ENCODE measurements at regions not wholly inside any gene's neighbourhood (a gene's known extent, or its start where the extent isn't known, plus 50 kb on each side); places are given as distances from the start of the nearest gene placed in this dataset.
A peak's percentile ranks its signal among the peaks of the same experiment; 100 is the strongest.

GRCh38 chr2:176414641-176415040 lies 145.4 kb downstream of the MTX2 start:
- no peaks in the 10 kb centered on the region for H3K27me3 ChIP-seq
- H3K4me3 ChIP-seq: no peak overlapping the region
- no peak overlapping the region for H3K27ac ChIP-seq
- no peaks in the 10 kb centered on the region for H3K9me3 ChIP-seq
- no peaks in the 10 kb centered on the region for H3K36me3 ChIP-seq
- TF ChIP-seq POLR2AphosphoS5 (IDR thresholded peaks at IDR 0.05) (no peak), EP300 (IDR thresholded peaks at IDR 0.05) (no peak), POLR2A (IDR thresholded peaks at IDR 0.05) (no peak), CTCF (IDR thresholded peaks at IDR 0.05) (no peak)
- intact Hi-C loops (cut with DNase I; ENCODE audit: low total_unique reads): no loop called here
- WGBS, 5 donors: 74 to 84% (median 81%) methylated on average over 3 of the region's 3 CpGs
- no peak for DNase-seq
- H3K4me1 ChIP-seq: no peaks in the 10 kb centered on the region

GRCh38 chr2:176415174-176415895 lies 146.1 kb downstream of the MTX2 start:
- H3K4me1 ChIP-seq: no peaks in the 10 kb centered on the region
- no peak overlapping the region for H3K4me3 ChIP-seq
- DNase-seq: no peak
- intact Hi-C loops (cut with DNase I; ENCODE audit: low total_unique reads): no loop called here
- no peaks in the 10 kb centered on the region for H3K9me3 ChIP-seq
- TF ChIP-seq POLR2A (IDR thresholded peaks at IDR 0.05) (no peak), EP300 (IDR thresholded peaks at IDR 0.05) (no peak), CTCF (IDR thresholded peaks at IDR 0.05) (no peak), POLR2AphosphoS5 (IDR thresholded peaks at IDR 0.05) (no peak)
- H3K27ac ChIP-seq: no peak overlapping the region
- WGBS, 5 donors: 62 to 75% (median 69%) methylated on average over 8 of the region's 8 CpGs
- no peaks in the 10 kb centered on the region for H3K27me3 ChIP-seq
- no peaks in the 10 kb centered on the region for H3K36me3 ChIP-seq

DNA sequence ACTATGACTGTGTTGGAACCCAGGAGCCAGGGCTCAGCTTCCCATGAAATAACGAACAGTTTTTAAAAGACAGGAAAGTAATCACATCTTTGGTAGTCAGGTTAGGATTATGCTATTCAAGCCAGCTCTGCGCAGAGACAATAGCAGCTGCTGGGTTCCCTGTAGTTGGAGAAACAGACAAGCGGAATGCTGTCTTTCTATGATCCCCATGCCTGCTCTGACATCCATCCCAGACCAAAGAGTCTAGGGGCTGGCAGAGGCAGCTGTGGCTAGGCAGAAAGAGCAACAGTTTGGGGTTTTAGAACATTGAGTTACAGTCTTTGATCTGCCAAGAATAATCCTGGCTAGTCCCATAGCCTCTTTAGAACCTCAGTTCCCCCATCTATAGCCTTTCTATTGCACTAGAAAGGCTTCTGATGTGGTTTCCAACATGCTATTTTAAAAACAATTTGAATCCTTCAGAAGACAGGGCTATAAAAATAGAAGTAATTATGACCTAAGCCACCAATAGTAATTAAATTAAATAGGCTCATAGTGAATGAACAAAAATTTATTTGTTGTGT lies 146.8 kb downstream of the MTX2 start:
- no peak for DNase-seq
- H3K4me3 ChIP-seq: no peak overlapping the region
- H3K36me3 ChIP-seq: no peaks in the 10 kb centered on the region
- no peak overlapping the region for H3K27ac ChIP-seq
- intact Hi-C loops (cut with DNase I; ENCODE audit: low total_unique reads): no loop called here
- peaks cover 0 to under 1% (median 0%) of the 10 kb centered on the region in 4 donors for H3K4me1 ChIP-seq
- H3K27me3 ChIP-seq: no peaks in the 10 kb centered on the region
- no peak for TF ChIP-seq CTCF (IDR thresholded peaks at IDR 0.05)
- TF ChIP-seq POLR2A (IDR thresholded peaks at IDR 0.05): no peak
- no peak for TF ChIP-seq POLR2AphosphoS5 (IDR thresholded peaks at IDR 0.05)
- no peak for TF ChIP-seq EP300 (IDR thresholded peaks at IDR 0.05)
- WGBS, 5 donors: 75 to 89% (median 81%) methylated on average over 3 of the region's 3 CpGs
- no peaks in the 10 kb centered on the region for H3K9me3 ChIP-seq

GRCh38 chr2:176418768-176419167 lies 149.5 kb downstream of the MTX2 start:
- DNase-seq: no peak
- H3K4me3 ChIP-seq: no peak overlapping the region
- H3K9me3 ChIP-seq: no peaks in the 10 kb centered on the region
- peak overlapping the region in 2 of 5 donors; percentile 47 to 53 for H3K27ac ChIP-seq
- intact Hi-C loops (cut with DNase I; ENCODE audit: low total_unique reads): no loop called here
- H3K27me3 ChIP-seq: no peaks in the 10 kb centered on the region
- TF ChIP-seq POLR2AphosphoS5 (IDR thresholded peaks at IDR 0.05) (no peak), EP300 (IDR thresholded peaks at IDR 0.05) (no peak), CTCF (IDR thresholded peaks at IDR 0.05) (no peak), POLR2A (IDR thresholded peaks at IDR 0.05) (no peak)
- H3K36me3 ChIP-seq: no peaks in the 10 kb centered on the region
- 73 to 85% (median 77%) methylated on average over 6 of the region's 6 CpGs for WGBS, 5 donors
- H3K4me1 ChIP-seq: peaks cover 0 to 3% (median 0%) of the 10 kb centered on the region in 4 donors

Data from stomach (tissue), 8 donors.